ENCODE measurements at regions not wholly inside any gene's neighbourhood (a gene's known extent, or its start where the extent isn't known, plus 50 kb on each side); places are given as distances from the start of the nearest gene placed in this dataset.

GRCh38 chr1:234729561-234730474 is 119.8 kb upstream of the IRF2BP2 start:
- intact Hi-C loops (cut with DNase I; ENCODE audit: low total_unique reads): loop anchor here (10.0 kb wide), 1 partner anchor 195 kb away; no protein-coding TSS in a partner anchor
- no peak for DNase-seq (ENCODE audit: low spot score in 2 of 2)
- peaks cover 13 to 27% of the 10 kb centered on the region in 2 donors for H3K4me1 ChIP-seq

DNA sequence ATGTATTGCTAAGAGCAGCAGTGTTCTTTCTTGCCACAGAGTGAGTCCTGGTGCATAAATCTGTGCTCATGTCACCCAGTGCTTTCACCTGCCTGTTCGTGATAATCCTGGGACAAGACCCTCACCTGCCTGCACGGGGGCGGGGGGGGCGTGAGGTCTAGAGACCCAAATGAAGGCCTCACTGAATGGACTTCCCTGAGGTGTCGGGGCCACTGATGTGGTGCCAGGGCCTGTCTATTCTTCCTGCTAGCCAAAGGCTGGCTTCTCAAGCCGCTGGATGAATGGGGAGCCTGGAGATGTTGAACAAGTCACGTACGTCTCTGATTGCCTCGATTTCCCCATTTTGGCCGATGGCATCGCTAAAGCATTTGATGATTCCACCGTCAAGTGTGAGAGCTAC is 118.8 kb upstream of the IRF2BP2 start:
- no peak for DNase-seq (ENCODE audit: low spot score in 2 of 2)
- no peak overlapping the region for H3K4me3 ChIP-seq
- H3K4me1 ChIP-seq: peaks cover 16 to 32% of the 10 kb centered on the region in 2 donors
- no peak for TF ChIP-seq POLR2A (IDR thresholded peaks at IDR 0.05)
- no peak for TF ChIP-seq POLR2AphosphoS5 (IDR thresholded peaks at IDR 0.05)
- no peak for TF ChIP-seq CTCF (IDR thresholded peaks at IDR 0.05)
- intact Hi-C loops (cut with DNase I; ENCODE audit: low total_unique reads): loop anchor here (1.0 to 10.0 kb wide), 2 partner anchors 18 to 196 kb away; no protein-coding TSS in a partner anchor
- no peaks in the 10 kb centered on the region for H3K36me3 ChIP-seq
- no peaks in the 10 kb centered on the region for H3K9me3 ChIP-seq
- peak overlapping the region; percentile 98 to 99 for H3K27ac ChIP-seq
- H3K27me3 ChIP-seq: no peaks in the 10 kb centered on the region

More at GRCh38 chr1:234729561-234730474, 119.8 kb upstream of the IRF2BP2 start:
- Histone ChIP-seq H3K27me3 (no peaks in the 10 kb centered on the region), H3K36me3 (no peaks in the 10 kb centered on the region), H3K9me3 (no peaks in the 10 kb centered on the region), H3K27ac (no peak overlapping the region), H3K4me3 (no peak overlapping the region)
- TF ChIP-seq CTCF (IDR thresholded peaks at IDR 0.05) (no peak), POLR2AphosphoS5 (IDR thresholded peaks at IDR 0.05) (no peak), POLR2A (IDR thresholded peaks at IDR 0.05) (no peak)

- intact Hi-C loops (cut with DNase I; ENCODE audit: low total_unique reads): loop anchor here (10.0 kb wide), 1 partner anchor 198 kb away; no protein-coding TSS in a partner anchor
- H3K27ac ChIP-seq: peak overlapping the region; percentile 98 to 99
- no peaks in the 10 kb centered on the region for H3K27me3 ChIP-seq
- H3K4me1 ChIP-seq: peaks cover 28 to 40% of the 10 kb centered on the region in 2 donors
- no peak for TF ChIP-seq POLR2A (IDR thresholded peaks at IDR 0.05)
- no peak for TF ChIP-seq POLR2AphosphoS5 (IDR thresholded peaks at IDR 0.05)
- TF ChIP-seq CTCF (IDR thresholded peaks at IDR 0.05): no peak
- H3K9me3 ChIP-seq: no peaks in the 10 kb centered on the region
- H3K4me3 ChIP-seq: no peak overlapping the region
- DNase-seq (ENCODE audit: low spot score in 2 of 2): no peak
- H3K36me3 ChIP-seq: no peaks in the 10 kb centered on the region
Observed at GRCh38 chr1:234727018-234727940, 117.3 kb upstream of the IRF2BP2 start.

GRCh38 chr1:234726359-234726943 is 116.5 kb upstream of the IRF2BP2 start:
- H3K4me3 ChIP-seq: no peak overlapping the region
- peak overlapping the region; percentile 98 to 99 for H3K27ac ChIP-seq
- TF ChIP-seq CTCF (IDR thresholded peaks at IDR 0.05) (no peak), POLR2AphosphoS5 (IDR thresholded peaks at IDR 0.05) (no peak), POLR2A (IDR thresholded peaks at IDR 0.05) (no peak)
- H3K4me1 ChIP-seq: peaks cover 35 to 45% of the 10 kb centered on the region in 2 donors
- no peaks in the 10 kb centered on the region for H3K9me3 ChIP-seq
- DNase-seq (ENCODE audit: low spot score in 2 of 2): no peak
- no peaks in the 10 kb centered on the region for H3K36me3 ChIP-seq
- no peaks in the 10 kb centered on the region for H3K27me3 ChIP-seq
- intact Hi-C loops (cut with DNase I; ENCODE audit: low total_unique reads): loop anchor here (10.0 kb wide), 1 partner anchor 198 kb away; no protein-coding TSS in a partner anchor

All from breast epithelium (tissue), 4 donors.